ENCODE measurements at regions not wholly inside any gene's neighbourhood (a gene's known extent, or its start where the extent isn't known, plus 50 kb on each side); places are given as distances from the start of the nearest gene placed in this dataset.

GRCh38 chr12:114767906-114768722 lies 84.1 kb upstream of the TBX3 start:
- DNase-seq (ENCODE audit: low spot score) = peak; percentile 56

GRCh38 chr12:114767084-114767760 lies 83.2 kb upstream of the TBX3 start:
- DNase-seq (ENCODE audit: low spot score) = no peak

- DNase-seq (ENCODE audit: low spot score) = no peak
These were observed 82.2 kb upstream of the TBX3 start for GRCh38 chr12:114765960-114766691.

GRCh38 chr12:114764510-114764909 lies 80.5 kb upstream of the TBX3 start:
- no peak for DNase-seq (ENCODE audit: low spot score)

- DNase-seq (ENCODE audit: low spot score) = no peak
These were observed 78.6 kb upstream of the TBX3 start for GRCh38 chr12:114762490-114763110.

- DNase-seq (ENCODE audit: low spot score) = no peak
These were observed 76.3 kb upstream of the TBX3 start for GRCh38 chr12:114760151-114760877.

GRCh38 chr12:114759635-114760034 lies 75.7 kb upstream of the TBX3 start:
- no peak for DNase-seq (ENCODE audit: low spot score)

- no peak for DNase-seq (ENCODE audit: low spot score)
These were observed 73.8 kb upstream of the TBX3 start for GRCh38 chr12:114757684-114758325.

GRCh38 chr12:114752217-114752616 lies 68.2 kb upstream of the TBX3 start:
- DNase-seq (ENCODE audit: low spot score) = no peak

GRCh38 chr12:114751712-114752111 lies 67.7 kb upstream of the TBX3 start:
- no peak for DNase-seq (ENCODE audit: low spot score)

- no peak for DNase-seq (ENCODE audit: low spot score)
These were observed 66.9 kb upstream of the TBX3 start for GRCh38 chr12:114750917-114751316.

- DNase-seq (ENCODE audit: low spot score) = no peak
These were observed 65.1 kb upstream of the TBX3 start for GRCh38 chr12:114749065-114749464.

GRCh38 chr12:114747012-114747858 lies 63.3 kb upstream of the TBX3 start:
- DNase-seq (ENCODE audit: low spot score) = no peak

GRCh38 chr12:114746297-114747011 lies 62.5 kb upstream of the TBX3 start:
- DNase-seq (ENCODE audit: low spot score) = no peak

GRCh38 chr12:114744691-114745090 lies 60.7 kb upstream of the TBX3 start:
- DNase-seq (ENCODE audit: low spot score) = no peak

- no peak for DNase-seq (ENCODE audit: low spot score)
These were observed 60.3 kb upstream of the TBX3 start for GRCh38 chr12:114744285-114744684.

- no peak for DNase-seq (ENCODE audit: low spot score)
These were observed 59.8 kb upstream of the TBX3 start for GRCh38 chr12:114743799-114744198.

- DNase-seq (ENCODE audit: low spot score) = no peak
These were observed 59.3 kb upstream of the TBX3 start for GRCh38 chr12:114743289-114743688.

- DNase-seq (ENCODE audit: low spot score) = no peak
These were observed 58.4 kb upstream of the TBX3 start for GRCh38 chr12:114742363-114742762.

GRCh38 chr12:114741940-114742339 lies 58.0 kb upstream of the TBX3 start:
- no peak for DNase-seq (ENCODE audit: low spot score)

All from ecto neural progenitor cell (in vitro differentiated cells).